Vagina (tissue), 2 donors: ENCODE measurements at regions not wholly inside any gene's neighbourhood (a gene's known extent, or its start where the extent isn't known, plus 50 kb on each side); places are given as distances from the start of the nearest gene placed in this dataset.

ENCODE experiments used
- POLR2A ChIP-seq, 2 donors: fragments of 450-650 bp; IDR thresholded peaks; one replicate each; pipeline ENCODE4 v1.6.1; 2017; ENCODE audit warnings: antibody characterized with exemption in 2 of 2, mild to moderate bottlenecking in 2 of 2, moderate library complexity in 2 of 2
- TF ChIP-seq, protein P1 (sequence below), 3 experiments: fragments of 450-650 bp in 2 of 3; fragments of 200-600 bp in 1 of 3; sonication (generic) in 1 of 3; IDR thresholded peaks; one replicate each; pipeline ENCODE4 v1.5.1; 2017 to 2019; ENCODE audit warnings: antibody characterized with exemption in 3 of 3, mild to moderate bottlenecking in 2 of 3, moderate library complexity in 2 of 3

DNA sequence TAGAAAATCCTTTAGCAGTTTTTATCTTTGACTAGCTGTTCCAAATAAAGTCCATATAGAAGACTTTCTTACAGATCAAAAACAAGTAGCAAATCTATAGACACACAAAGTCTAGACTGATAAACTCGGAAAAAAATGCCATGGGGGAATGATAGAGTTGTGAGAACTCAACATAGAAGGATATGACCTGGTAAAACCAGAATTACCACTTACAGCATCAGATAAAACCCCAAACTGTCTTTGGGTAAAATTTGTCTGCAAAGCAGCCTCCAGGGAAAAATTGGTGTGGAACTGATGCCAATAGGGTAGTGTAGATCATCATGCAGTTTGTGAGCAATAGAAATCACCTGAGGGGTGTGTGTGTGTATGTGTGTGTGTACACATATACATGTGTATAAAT lies 579.1 kb downstream of the SPOCK3 start:
- TF ChIP-seq, protein P1, sequence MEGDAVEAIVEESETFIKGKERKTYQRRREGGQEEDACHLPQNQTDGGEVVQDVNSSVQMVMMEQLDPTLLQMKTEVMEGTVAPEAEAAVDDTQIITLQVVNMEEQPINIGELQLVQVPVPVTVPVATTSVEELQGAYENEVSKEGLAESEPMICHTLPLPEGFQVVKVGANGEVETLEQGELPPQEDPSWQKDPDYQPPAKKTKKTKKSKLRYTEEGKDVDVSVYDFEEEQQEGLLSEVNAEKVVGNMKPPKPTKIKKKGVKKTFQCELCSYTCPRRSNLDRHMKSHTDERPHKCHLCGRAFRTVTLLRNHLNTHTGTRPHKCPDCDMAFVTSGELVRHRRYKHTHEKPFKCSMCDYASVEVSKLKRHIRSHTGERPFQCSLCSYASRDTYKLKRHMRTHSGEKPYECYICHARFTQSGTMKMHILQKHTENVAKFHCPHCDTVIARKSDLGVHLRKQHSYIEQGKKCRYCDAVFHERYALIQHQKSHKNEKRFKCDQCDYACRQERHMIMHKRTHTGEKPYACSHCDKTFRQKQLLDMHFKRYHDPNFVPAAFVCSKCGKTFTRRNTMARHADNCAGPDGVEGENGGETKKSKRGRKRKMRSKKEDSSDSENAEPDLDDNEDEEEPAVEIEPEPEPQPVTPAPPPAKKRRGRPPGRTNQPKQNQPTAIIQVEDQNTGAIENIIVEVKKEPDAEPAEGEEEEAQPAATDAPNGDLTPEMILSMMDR (IDR thresholded peaks at IDR 0.05) = no peak
- TF ChIP-seq POLR2A (IDR thresholded peaks at IDR 0.05) = no peak
